Gastroesophageal sphincter (tissue), 4 donors: ENCODE measurements at regions not wholly inside any gene's neighbourhood (a gene's known extent, or its start where the extent isn't known, plus 50 kb on each side); places are given as distances from the start of the nearest gene placed in this dataset.
A peak's percentile ranks its signal among the peaks of the same experiment; 100 is the strongest.

Experiments used
- ATAC-seq: fragments of 150-250 bp; one replicate; pipeline ENCODE4 v1.9.1; 2016; ENCODE audit warnings: mild to moderate bottlenecking, moderate library complexity
- H3K27ac ChIP-seq, 4 donors: fragments of 200-600 bp; sonication (generic) in 3 of 4; 1 replicate in 3 of 4; 2 replicates in 1 of 4; pipeline ENCODE4 v1.5.1; 2016 to 2019
- H3K27me3 ChIP-seq: fragments of 200-600 bp; sonication (generic); one replicate; pipeline ENCODE4 v1.5.1; 2019
- H3K36me3 ChIP-seq, 2 donors: fragments of 200-600 bp; sonication (generic); one replicate each; pipeline ENCODE4 v1.5.1; 2019; ENCODE audit warnings: control low read depth in 1 of 2
- H3K4me1 ChIP-seq, 3 donors: fragments of 200-600 bp; sonication (generic); 1 replicate in 2 of 3; 2 replicates in 1 of 3; pipeline ENCODE4 v1.5.1; 2016 to 2019; ENCODE audit warnings: control low read depth in 2 of 3
- H3K4me3 ChIP-seq, 2 donors: fragments of 200-600 bp; sonication (generic); one replicate each; pipeline ENCODE4 v1.5.1; 2019; ENCODE audit warnings: mild to moderate bottlenecking in 1 of 2, moderate library complexity in 1 of 2
- H3K9me3 ChIP-seq, 3 donors: fragments of 200-600 bp; sonication (generic); one replicate each; pipeline ENCODE4 v1.5.1; 2017 to 2019; ENCODE audit warnings: control low read depth in 2 of 3
- CTCF ChIP-seq, 4 experiments: fragments of 200-600 bp in 2 of 4; fragments of 450-650 bp in 2 of 4; sonication (generic) in 1 of 4; IDR thresholded peaks; one replicate each; pipeline ENCODE4 v1.5.1; 2017 to 2019; ENCODE audit warnings: antibody characterized with exemption in 4 of 4, mild to moderate bottlenecking in 2 of 4, moderate library complexity in 2 of 4
- EP300 ChIP-seq: sonication (generic); formaldehyde crosslinking; IDR thresholded peaks from one replicate; pipeline ENCODE4 v1.6.1; 2017; ENCODE audit warnings: antibody characterized with exemption, mild to moderate bottlenecking
- POLR2A ChIP-seq, 2 donors: fragments of 450-650 bp; IDR thresholded peaks; one replicate each; pipeline ENCODE4 v1.6.1; 2017; ENCODE audit warnings: antibody characterized with exemption in 2 of 2, mild to moderate bottlenecking in 2 of 2, moderate library complexity in 1 of 2
- POLR2AphosphoS5 ChIP-seq: sonication (generic); formaldehyde crosslinking; IDR thresholded peaks from one replicate; pipeline ENCODE4 v1.6.1; 2017; ENCODE audit warnings: antibody characterized with exemption
- WGBS, 2 donors: methylation state at CpG; one replicate each; pipeline ENCODE4 v1.1.5; 2018; ENCODE audit warnings: low coverage in 1 of 2; 5-methylcytosine and 5-hydroxymethylcytosine counted together

GRCh38 chr10:90592638-90593302 lies 265.1 kb downstream of the HTR7 start:
- ATAC-seq: no peak
- Histone ChIP-seq H3K27me3 (no peaks in the 10 kb centered on the region), H3K9me3 (no peaks in the 10 kb centered on the region), H3K4me1 (no peaks in the 10 kb centered on the region), H3K4me3 (no peak overlapping the region), H3K27ac (no peak overlapping the region), H3K36me3 (no peaks in the 10 kb centered on the region)
- WGBS, 2 donors: 15 to 39% methylated on average over 3 of the region's 3 CpGs
- TF ChIP-seq POLR2AphosphoS5 (no peak), CTCF (IDR thresholded peaks at IDR 0.05) (peak in 2 of 4 experiments; percentile 8 to 35)

- 71% methylated on average over 4 of the region's 4 CpGs; no CpG with 5 or more reads in 1 of the 2 donors for WGBS, 2 donors
- TF ChIP-seq CTCF (IDR thresholded peaks at IDR 0.05): no peak
- TF ChIP-seq POLR2A (IDR thresholded peaks at IDR 0.05): no peak
- no peak for TF ChIP-seq POLR2AphosphoS5
- no peak for TF ChIP-seq EP300
- H3K9me3 ChIP-seq: no peaks in the 10 kb centered on the region
- H3K36me3 ChIP-seq: no peaks in the 10 kb centered on the region
- no peaks in the 10 kb centered on the region for H3K4me1 ChIP-seq
- no peak overlapping the region for H3K27ac ChIP-seq
- H3K27me3 ChIP-seq: no peaks in the 10 kb centered on the region
- ATAC-seq: no peak
- H3K4me3 ChIP-seq: no peak overlapping the region
These were observed 259.3 kb downstream of the HTR7 start for GRCh38 chr10:90598513-90598912.

GRCh38 chr10:90602862-90603610 lies 254.8 kb downstream of the HTR7 start:
- Histone ChIP-seq H3K27me3 (no peaks in the 10 kb centered on the region), H3K9me3 (no peaks in the 10 kb centered on the region), H3K27ac (no peak overlapping the region), H3K36me3 (no peaks in the 10 kb centered on the region), H3K4me3 (no peak overlapping the region), H3K4me1 (no peaks in the 10 kb centered on the region)
- no peak for ATAC-seq
- 63% methylated on average over 2 of the region's 2 CpGs; no CpG with 5 or more reads in 1 of the 2 donors for whole genome bisulfite sequencing, 2 donors
- TF ChIP-seq EP300 (no peak), CTCF (IDR thresholded peaks at IDR 0.05) (no peak), POLR2A (IDR thresholded peaks at IDR 0.05) (no peak), POLR2AphosphoS5 (no peak)

- H3K27ac ChIP-seq: no peak overlapping the region
- no peak overlapping the region for H3K4me3 ChIP-seq
- no peaks in the 10 kb centered on the region for H3K36me3 ChIP-seq
- H3K27me3 ChIP-seq: no peaks in the 10 kb centered on the region
- no peak for ATAC-seq
- no peaks in the 10 kb centered on the region for H3K4me1 ChIP-seq
- TF ChIP-seq POLR2A (IDR thresholded peaks at IDR 0.05): no peak
- TF ChIP-seq CTCF (IDR thresholded peaks at IDR 0.05): no peak
- TF ChIP-seq POLR2AphosphoS5: no peak
- no peak for TF ChIP-seq EP300
- no peaks in the 10 kb centered on the region for H3K9me3 ChIP-seq
These were observed 253.2 kb downstream of the HTR7 start for GRCh38 chr10:90604636-90605035.

- no peaks in the 10 kb centered on the region for H3K9me3 ChIP-seq
- ATAC-seq: no peak
- H3K4me1 ChIP-seq: no peaks in the 10 kb centered on the region
- TF ChIP-seq EP300 (no peak), POLR2AphosphoS5 (no peak), POLR2A (IDR thresholded peaks at IDR 0.05) (no peak), CTCF (IDR thresholded peaks at IDR 0.05) (no peak)
- H3K4me3 ChIP-seq: no peak overlapping the region
- no peaks in the 10 kb centered on the region for H3K27me3 ChIP-seq
- H3K27ac ChIP-seq: no peak overlapping the region
- H3K36me3 ChIP-seq: no peaks in the 10 kb centered on the region
- 63 to 66% methylated on average over 3 of the region's 3 CpGs for WGBS, 2 donors
These were observed 252.3 kb downstream of the HTR7 start for GRCh38 chr10:90605506-90605905.
